NB4 (cell line): ENCODE measurements at regions not wholly inside any gene's neighbourhood (a gene's known extent, or its start where the extent isn't known, plus 50 kb on each side); places are given as distances from the start of the nearest gene placed in this dataset.

Experiments used
- DNase-seq: peaks from one replicate; pipeline ENCODE4 v3.0.0; 2010; ENCODE audit warnings: low read depth
- H3K4me3 ChIP-seq: one replicate; pipeline ENCODE4 v1.5.1; 2011; ENCODE audit warnings: mild to moderate bottlenecking, low read depth, low read length, moderate library complexity
- MYC ChIP-seq: IDR thresholded peaks from 2 replicates; pipeline ENCODE4 v1.6.1; 2011; ENCODE audit warnings: low read depth, low read length
- POLR2A ChIP-seq: IDR thresholded peaks from 2 replicates; pipeline ENCODE4 v1.6.1; 2011; ENCODE audit warnings: mild to moderate bottlenecking; ENCODE audit not compliant: insufficient read length; ENCODE audit errors: extremely low read depth
- TF ChIP-seq, protein P1 (sequence below): IDR thresholded peaks from 2 replicates; pipeline ENCODE4 v1.6.1; 2011; ENCODE audit warnings: low read depth, low read length
- TF ChIP-seq, protein P2 (sequence below): IDR thresholded peaks from one replicate; pipeline ENCODE4 v1.5.1; 2012; ENCODE audit warnings: low read depth, low read length

DNA sequence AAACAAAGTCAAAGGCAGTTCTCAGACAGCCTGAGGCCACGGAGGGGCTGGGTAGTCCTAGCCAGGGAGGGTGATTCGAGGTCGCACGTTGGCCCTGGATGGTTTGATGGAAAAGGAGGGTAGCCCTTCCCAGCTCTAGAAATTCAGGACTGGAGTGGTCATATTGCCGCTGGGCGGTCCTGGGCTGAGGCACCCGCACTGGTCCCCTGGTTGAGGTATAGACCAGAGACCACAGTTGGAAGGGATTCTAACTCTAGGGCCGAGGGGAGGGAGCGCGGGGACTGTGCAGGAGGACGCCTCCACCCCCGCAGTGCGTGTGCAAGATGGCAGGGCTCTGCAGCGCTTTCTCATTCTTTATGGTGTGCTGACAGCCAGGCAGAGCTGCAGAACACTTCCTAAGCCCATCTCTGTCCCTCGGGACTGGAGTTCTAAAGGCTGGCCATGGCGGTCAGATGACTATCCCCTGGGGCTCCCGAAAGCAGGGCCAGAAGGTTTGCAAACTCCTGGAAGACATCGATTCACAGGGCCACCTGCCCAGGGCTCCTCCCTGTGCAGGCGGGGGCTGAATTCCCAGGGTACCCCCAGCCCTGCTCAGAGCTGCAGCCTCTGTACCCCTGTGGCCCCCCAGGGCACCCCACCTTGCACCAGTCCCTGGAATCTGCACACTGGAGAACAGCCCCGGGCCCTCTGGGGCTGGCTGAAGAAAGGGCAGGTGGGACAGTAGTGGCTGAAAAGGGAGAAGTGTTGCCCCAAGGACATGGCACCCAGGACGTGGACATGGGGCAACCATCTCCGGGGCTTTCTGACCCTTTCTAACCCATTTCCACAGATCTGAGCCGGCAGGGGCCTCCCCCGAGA is 51.0 kb upstream of the ELN start:
- DNase-seq: peak; percentile 93
- TF ChIP-seq, protein P1, sequence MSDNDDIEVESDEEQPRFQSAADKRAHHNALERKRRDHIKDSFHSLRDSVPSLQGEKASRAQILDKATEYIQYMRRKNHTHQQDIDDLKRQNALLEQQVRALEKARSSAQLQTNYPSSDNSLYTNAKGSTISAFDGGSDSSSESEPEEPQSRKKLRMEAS: no peak
- TF ChIP-seq, protein P2, sequence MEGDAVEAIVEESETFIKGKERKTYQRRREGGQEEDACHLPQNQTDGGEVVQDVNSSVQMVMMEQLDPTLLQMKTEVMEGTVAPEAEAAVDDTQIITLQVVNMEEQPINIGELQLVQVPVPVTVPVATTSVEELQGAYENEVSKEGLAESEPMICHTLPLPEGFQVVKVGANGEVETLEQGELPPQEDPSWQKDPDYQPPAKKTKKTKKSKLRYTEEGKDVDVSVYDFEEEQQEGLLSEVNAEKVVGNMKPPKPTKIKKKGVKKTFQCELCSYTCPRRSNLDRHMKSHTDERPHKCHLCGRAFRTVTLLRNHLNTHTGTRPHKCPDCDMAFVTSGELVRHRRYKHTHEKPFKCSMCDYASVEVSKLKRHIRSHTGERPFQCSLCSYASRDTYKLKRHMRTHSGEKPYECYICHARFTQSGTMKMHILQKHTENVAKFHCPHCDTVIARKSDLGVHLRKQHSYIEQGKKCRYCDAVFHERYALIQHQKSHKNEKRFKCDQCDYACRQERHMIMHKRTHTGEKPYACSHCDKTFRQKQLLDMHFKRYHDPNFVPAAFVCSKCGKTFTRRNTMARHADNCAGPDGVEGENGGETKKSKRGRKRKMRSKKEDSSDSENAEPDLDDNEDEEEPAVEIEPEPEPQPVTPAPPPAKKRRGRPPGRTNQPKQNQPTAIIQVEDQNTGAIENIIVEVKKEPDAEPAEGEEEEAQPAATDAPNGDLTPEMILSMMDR: no peak
- TF ChIP-seq POLR2A (no peak), MYC (no peak)
- no peak overlapping the region for H3K4me3 ChIP-seq

DNA sequence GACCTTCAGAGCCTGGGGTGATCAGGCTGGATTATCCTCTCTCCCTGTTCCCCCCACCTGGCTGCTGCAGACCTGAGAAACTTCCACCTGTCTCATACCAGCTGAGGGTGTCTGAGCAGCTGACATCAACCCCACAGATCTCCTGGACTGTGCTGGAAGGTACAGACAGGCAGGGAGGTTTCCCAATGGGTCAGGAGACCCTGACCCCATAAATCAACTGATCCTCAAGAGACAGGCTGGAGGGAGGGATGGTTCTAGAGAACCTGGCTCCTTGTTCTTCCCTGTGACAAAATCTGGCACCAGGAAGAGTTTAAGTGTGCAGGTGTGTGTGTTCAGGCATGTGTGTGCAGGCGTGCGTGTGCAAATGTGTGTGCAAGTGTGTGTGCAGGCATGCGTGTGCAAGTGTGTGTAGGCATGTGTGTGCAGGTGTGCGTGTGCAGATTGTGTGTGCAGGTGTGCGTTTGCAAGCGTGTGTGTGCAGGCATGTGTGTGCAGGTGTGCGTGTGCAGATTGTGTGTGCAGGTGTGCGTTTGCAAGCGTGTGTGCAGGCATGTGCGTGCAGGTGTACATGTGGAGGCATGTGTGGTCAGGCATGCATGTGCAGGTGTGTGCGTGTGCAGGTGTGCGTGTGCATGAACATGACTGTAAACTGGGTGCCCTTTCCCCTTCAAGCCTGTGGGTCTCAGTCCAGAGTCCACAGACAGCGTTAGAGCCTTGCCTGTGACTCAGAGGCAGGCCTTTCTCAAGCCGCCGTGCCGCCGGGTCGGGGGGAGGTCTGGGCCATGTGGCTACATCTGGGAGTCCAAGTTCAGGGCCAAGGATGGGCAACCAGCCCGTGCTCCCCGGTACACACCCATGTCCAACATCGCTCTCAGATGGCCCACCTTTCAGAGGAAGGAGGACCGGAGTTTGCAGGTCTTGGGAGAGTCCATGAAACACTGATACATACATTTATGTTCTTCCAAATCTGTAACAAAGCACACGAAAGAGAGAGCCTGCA is 50.1 kb upstream of the ELN start:
- TF ChIP-seq, protein P2: no peak
- TF ChIP-seq MYC (no peak), POLR2A (no peak)
- TF ChIP-seq, protein P1: no peak; the same call in 1 of the 2 replicates
- DNase-seq: peak; percentile 60
- no peak overlapping the region for H3K4me3 ChIP-seq
